Stomach (tissue), 8 donors: ENCODE measurements at regions not wholly inside any gene's neighbourhood (a gene's known extent, or its start where the extent isn't known, plus 50 kb on each side); places are given as distances from the start of the nearest gene placed in this dataset.
"Not testable (repeated sequence)": the region's sequence is repeated elsewhere in the genome, so short reads cannot be mapped to it uniquely, and the experiment has no call there.

Source experiments
- DNase-seq, 2 donors: peaks; one replicate each; pipeline versions ENCODE4 v3.0.0 to v3.0.0-alpha.2; 2013 to 2019
- H3K27ac ChIP-seq, 5 donors: fragments of 200-600 bp in 4 of 5; sonication (generic) in 4 of 5; one replicate each; pipeline ENCODE4 v1.5.1; 2013 to 2019; ENCODE audit warnings: mild to moderate bottlenecking in 1 of 5, moderate library complexity in 1 of 5
- H3K27me3 ChIP-seq, 3 donors: fragments of 200-600 bp; sonication (generic); one replicate each; pipeline ENCODE4 v1.5.1; 2017 to 2019; ENCODE audit warnings: mixed run types in 1 of 3
- H3K36me3 ChIP-seq, 4 donors: fragments of 200-600 bp; sonication (generic); 1 replicate in 3 of 4; 2 replicates in 1 of 4; pipeline ENCODE4 v1.5.1; 2016 to 2019
- H3K4me1 ChIP-seq, 4 donors: fragments of 200-600 bp; sonication (generic); one replicate each; pipeline ENCODE4 v1.5.1; 2016 to 2019
- H3K4me3 ChIP-seq, 4 donors: fragments of 200-600 bp; sonication (generic) in 3 of 4; one replicate each; pipeline ENCODE4 v1.5.1; 2016 to 2019; ENCODE audit warnings: mild to moderate bottlenecking in 1 of 4
- H3K9me3 ChIP-seq, 4 donors: fragments of 200-600 bp; sonication (generic); one replicate each; pipeline ENCODE4 v1.5.1; 2016 to 2019
- EP300 ChIP-seq: sonication (generic); formaldehyde crosslinking; IDR thresholded peaks from one replicate; pipeline ENCODE4 v1.6.1; 2017; ENCODE audit warnings: antibody characterized with exemption
- POLR2A ChIP-seq, 4 donors: fragments of 450-650 bp; IDR thresholded peaks; one replicate each; pipeline ENCODE4 v1.6.1; 2016; ENCODE audit warnings: antibody characterized with exemption in 4 of 4, control low read depth in 2 of 4, mild to moderate bottlenecking in 1 of 4, moderate library complexity in 1 of 4
- POLR2AphosphoS5 ChIP-seq, 3 donors: sonication (generic); formaldehyde crosslinking; IDR thresholded peaks; one replicate each; pipeline ENCODE4 v1.6.1; 2016; ENCODE audit warnings: antibody characterized with exemption in 3 of 3
- WGBS, 5 donors: extraction: QIAGEN DNeasy Blood & Tissue Kit in 3 of 5; methylation state at CpG; one replicate each; pipeline versions ENCODE4 v1.1.5 to v1.1.7; 2013 to 2018; 5-methylcytosine and 5-hydroxymethylcytosine counted together
- intact Hi-C: fragments of 100-400 bp; cut with DNase I; formaldehyde crosslinking; loops from one replicate; pipeline ENCODE4 v1.15.1; 2023; ENCODE audit warnings: low total_unique reads
- TF ChIP-seq, protein P1 (sequence below), 7 experiments: fragments of 450-650 bp in 4 of 7; fragments of 200-600 bp in 3 of 7; sonication (generic) in 3 of 7; IDR thresholded peaks; one replicate each; pipeline ENCODE4 v1.5.1; 2016 to 2019; ENCODE audit warnings: antibody characterized with exemption in 7 of 7, control low read depth in 2 of 7, mild to moderate bottlenecking in 1 of 7
- donor health status: healthy with polysubstance abuse.
- donor health status: Bipolar disorder and iron deficiency.
- donor health status: healthy.

DNA sequence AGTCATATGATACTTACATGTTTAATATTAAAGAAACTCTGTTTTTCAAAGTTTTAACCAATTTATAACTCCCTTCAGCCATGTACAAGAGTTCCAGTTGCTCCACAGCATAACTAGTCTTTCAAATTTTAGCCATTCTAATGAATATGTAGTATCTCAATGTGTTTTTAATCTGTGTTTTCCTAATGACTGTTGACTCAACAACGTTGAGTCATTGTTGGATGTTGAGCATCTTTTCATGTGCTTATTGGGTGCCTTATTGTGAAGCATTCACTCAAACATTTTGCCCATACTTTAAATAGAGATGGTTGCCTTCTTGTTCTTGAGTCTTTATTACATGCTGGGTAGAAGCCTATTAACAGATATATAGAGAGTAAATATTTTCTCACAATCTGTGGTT lies 240.2 kb upstream of the LYPLAL1 start:
- Histone ChIP-seq H3K9me3 (peaks cover 0 to 23% (median 13%) of the 10 kb centered on the region in 4 donors), H3K27me3 (no peaks in the 10 kb centered on the region), H3K27ac (no peak overlapping the region), H3K36me3 (no peaks in the 10 kb centered on the region), H3K4me3 (no peak overlapping the region), H3K4me1 (no peaks in the 10 kb centered on the region)
- TF ChIP-seq, protein P1, sequence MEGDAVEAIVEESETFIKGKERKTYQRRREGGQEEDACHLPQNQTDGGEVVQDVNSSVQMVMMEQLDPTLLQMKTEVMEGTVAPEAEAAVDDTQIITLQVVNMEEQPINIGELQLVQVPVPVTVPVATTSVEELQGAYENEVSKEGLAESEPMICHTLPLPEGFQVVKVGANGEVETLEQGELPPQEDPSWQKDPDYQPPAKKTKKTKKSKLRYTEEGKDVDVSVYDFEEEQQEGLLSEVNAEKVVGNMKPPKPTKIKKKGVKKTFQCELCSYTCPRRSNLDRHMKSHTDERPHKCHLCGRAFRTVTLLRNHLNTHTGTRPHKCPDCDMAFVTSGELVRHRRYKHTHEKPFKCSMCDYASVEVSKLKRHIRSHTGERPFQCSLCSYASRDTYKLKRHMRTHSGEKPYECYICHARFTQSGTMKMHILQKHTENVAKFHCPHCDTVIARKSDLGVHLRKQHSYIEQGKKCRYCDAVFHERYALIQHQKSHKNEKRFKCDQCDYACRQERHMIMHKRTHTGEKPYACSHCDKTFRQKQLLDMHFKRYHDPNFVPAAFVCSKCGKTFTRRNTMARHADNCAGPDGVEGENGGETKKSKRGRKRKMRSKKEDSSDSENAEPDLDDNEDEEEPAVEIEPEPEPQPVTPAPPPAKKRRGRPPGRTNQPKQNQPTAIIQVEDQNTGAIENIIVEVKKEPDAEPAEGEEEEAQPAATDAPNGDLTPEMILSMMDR (IDR thresholded peaks at IDR 0.05): no peak
- no peak for TF ChIP-seq EP300
- no peak for TF ChIP-seq POLR2AphosphoS5 (IDR thresholded peaks at IDR 0.05)
- TF ChIP-seq POLR2A (IDR thresholded peaks at IDR 0.05): no peak
- no peak for DNase-seq
- intact Hi-C loops: no loop called here
- 19 to 41% (median 28%) methylated on average over 1 of the region's 1 CpG for WGBS, 5 donors

DNA sequence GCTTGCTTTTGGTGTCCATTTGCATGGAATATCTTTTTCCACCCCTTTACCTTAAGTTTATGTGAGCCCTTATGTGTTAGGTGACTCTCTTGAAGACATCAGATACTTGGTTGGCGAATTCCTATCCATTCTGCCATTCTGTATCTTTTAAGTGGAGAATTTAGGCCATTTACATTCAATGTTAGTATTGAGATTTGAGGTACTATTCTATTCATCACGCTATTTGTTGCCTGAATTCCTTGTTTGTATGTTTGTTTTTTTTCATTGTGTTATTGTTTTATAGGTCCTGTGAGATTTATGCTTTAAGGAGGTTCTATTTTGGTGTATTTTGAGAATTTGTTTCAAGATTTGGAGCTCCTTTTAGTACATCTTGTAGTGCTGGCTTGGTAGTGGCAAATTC lies 238.3 kb upstream of the LYPLAL1 start:
- WGBS, 5 donors: 77 to 82% (median 80%) methylated on average over 2 of the region's 2 CpGs
- H3K27me3 ChIP-seq, DNase-seq, H3K36me3 ChIP-seq, H3K4me1 ChIP-seq, H3K27ac ChIP-seq, H3K4me3 ChIP-seq, intact Hi-C loops: not testable (repeated sequence)
- H3K9me3 ChIP-seq: peaks cover 0 to 25% (median 18%) of the 10 kb centered on the region in 4 donors

DNA sequence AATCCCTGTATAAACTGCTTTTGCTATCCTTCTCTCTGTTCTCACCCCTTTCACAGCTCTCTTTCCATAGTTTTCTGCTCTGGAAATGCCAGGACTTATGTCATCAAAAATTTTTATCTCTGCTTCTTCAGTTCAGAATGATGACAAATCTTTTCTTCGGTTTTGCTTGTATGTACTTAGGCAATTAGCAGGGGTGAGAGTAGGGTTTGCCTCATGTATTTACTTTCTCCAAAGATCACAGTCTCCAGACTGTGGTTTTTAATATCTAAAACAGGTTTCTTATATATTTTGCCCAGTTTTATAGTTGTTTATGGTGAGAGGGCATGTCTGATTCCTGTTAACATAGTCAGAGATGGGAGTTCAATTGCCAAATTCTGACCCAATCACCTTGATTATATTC lies 235.4 kb upstream of the LYPLAL1 start:
- H3K9me3 ChIP-seq: peaks cover 0 to 28% (median 18%) of the 10 kb centered on the region in 4 donors
- no peak for DNase-seq
- no peaks in the 10 kb centered on the region for H3K4me1 ChIP-seq
- 0 to 26% (median 0%) methylated on average over 1 of the region's 1 CpG for WGBS, 5 donors
- no peak overlapping the region for H3K4me3 ChIP-seq
- intact Hi-C loops: no loop called here
- no peak overlapping the region for H3K27ac ChIP-seq
- H3K36me3 ChIP-seq: no peaks in the 10 kb centered on the region
- TF ChIP-seq EP300 (no peak), POLR2AphosphoS5 (IDR thresholded peaks at IDR 0.05) (no peak), POLR2A (IDR thresholded peaks at IDR 0.05) (no peak)
- TF ChIP-seq, protein P1 (IDR thresholded peaks at IDR 0.05): no peak
- H3K27me3 ChIP-seq: no peaks in the 10 kb centered on the region

DNA sequence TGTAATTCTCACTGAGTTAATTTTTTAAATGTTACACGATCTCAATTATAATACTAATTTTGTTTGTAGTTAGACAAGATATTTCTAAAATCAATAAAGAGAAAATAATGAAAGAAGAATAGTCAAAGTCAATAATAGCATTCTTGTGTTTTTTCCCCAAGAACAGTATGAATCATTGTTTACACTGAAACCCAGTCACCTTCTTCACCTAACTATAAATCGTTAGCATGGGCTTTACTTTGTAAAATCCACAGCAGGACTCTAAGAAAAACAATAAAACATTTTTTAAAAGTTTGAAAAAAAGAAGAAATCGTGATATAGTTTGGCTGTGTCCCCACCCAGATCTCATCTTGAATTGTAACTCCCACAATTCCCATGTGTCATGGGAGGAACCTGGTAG lies 234.6 kb upstream of the LYPLAL1 start:
- TF ChIP-seq POLR2A (IDR thresholded peaks at IDR 0.05) (no peak), POLR2AphosphoS5 (IDR thresholded peaks at IDR 0.05) (no peak), EP300 (no peak)
- TF ChIP-seq, protein P1 (IDR thresholded peaks at IDR 0.05): no peak
- H3K27me3 ChIP-seq: no peaks in the 10 kb centered on the region
- no peak for DNase-seq
- intact Hi-C loops: no loop called here
- H3K4me3 ChIP-seq: no peak overlapping the region
- no peaks in the 10 kb centered on the region for H3K36me3 ChIP-seq
- WGBS, 5 donors: 41 to 65% (median 56%) methylated on average over 3 of the region's 3 CpGs
- no peak overlapping the region for H3K27ac ChIP-seq
- H3K4me1 ChIP-seq: no peaks in the 10 kb centered on the region
- peaks cover 0 to 28% (median 18%) of the 10 kb centered on the region in 4 donors for H3K9me3 ChIP-seq

DNA sequence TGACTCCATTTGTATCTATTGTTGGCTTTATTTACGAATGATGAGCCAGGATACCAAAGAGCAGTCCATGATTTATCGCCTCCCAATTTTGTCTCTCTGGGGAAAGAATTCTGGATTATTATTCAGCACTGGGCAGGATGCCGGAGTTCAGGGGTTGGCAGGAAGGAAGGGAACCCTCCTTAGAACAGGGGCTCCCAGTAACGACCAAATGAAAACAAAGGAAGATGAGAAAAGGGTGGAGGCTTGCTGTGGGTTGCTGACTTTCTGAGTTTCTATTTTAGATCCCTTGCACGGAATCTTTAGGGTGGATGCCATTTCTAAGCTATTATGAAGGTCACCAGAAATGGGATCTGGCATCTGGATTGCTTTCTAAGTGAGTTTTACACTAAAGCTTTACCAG lies 231.2 kb upstream of the LYPLAL1 start:
- TF ChIP-seq, protein P1 (IDR thresholded peaks at IDR 0.05): no peak
- TF ChIP-seq POLR2A (IDR thresholded peaks at IDR 0.05) (no peak), POLR2AphosphoS5 (IDR thresholded peaks at IDR 0.05) (no peak), EP300 (no peak)
- WGBS, 5 donors: 47 to 62% (median 60%) methylated on average over 5 of the region's 5 CpGs
- H3K4me3 ChIP-seq: no peak overlapping the region
- no peak overlapping the region for H3K27ac ChIP-seq
- H3K4me1 ChIP-seq: no peaks in the 10 kb centered on the region
- H3K9me3 ChIP-seq: peaks cover 0 to 14% (median under 1%) of the 10 kb centered on the region in 4 donors
- intact Hi-C loops: no loop called here
- H3K36me3 ChIP-seq: no peaks in the 10 kb centered on the region
- no peak for DNase-seq
- no peaks in the 10 kb centered on the region for H3K27me3 ChIP-seq
